GM12878 (cell line): ENCODE measurements at regions not wholly inside any gene's neighbourhood (a gene's known extent, or its start where the extent isn't known, plus 50 kb on each side); places are given as distances from the start of the nearest gene placed in this dataset.

Source experiments
- BACH1 ChIP-seq: fragments of 450-650 bp; IDR thresholded peaks from 2 replicates; pipeline ENCODE4 v1.6.1; 2017; ENCODE audit warnings: mild to moderate bottlenecking, borderline replicate concordance
- EZH2 ChIP-seq: IDR thresholded peaks from 2 replicates; pipeline ENCODE4 v1.6.1; 2012; ENCODE audit warnings: low read depth, mild to moderate bottlenecking, control low read depth, inconsistent platforms, low read length, borderline replicate concordance; ENCODE audit not compliant: control insufficient read depth
- FOXK2 ChIP-seq: fragments of 450-650 bp; IDR thresholded peaks from 2 replicates; pipeline ENCODE4 v1.6.1; 2017; ENCODE audit warnings: mild to moderate bottlenecking, moderate library complexity
- MXI1 ChIP-seq: fragments of 150-350 bp; IDR thresholded peaks from 2 replicates; pipeline ENCODE4 v1.6.1; 2011; ENCODE audit warnings: low read depth, mild to moderate bottlenecking, inconsistent platforms, low read length, improper control_type of control experiment
- NRF1 ChIP-seq: conservative IDR thresholded peaks from 2 replicates; pipeline ENCODE4 v1.6.1; 2011; ENCODE audit warnings: mild to moderate bottlenecking, low read depth, low read length, improper control_type of control experiment
- POLR2A ChIP-seq: IDR thresholded peaks from 2 replicates; pipeline ENCODE4 v1.6.1; 2011; ENCODE audit warnings: low read depth, mild to moderate bottlenecking, low read length
- RCOR1 ChIP-seq: conservative IDR thresholded peaks from 2 replicates; pipeline ENCODE4 v1.6.1; 2012; ENCODE audit warnings: low read depth, low read length, improper control_type of control experiment
- RFX5 ChIP-seq: IDR thresholded peaks from 2 replicates; pipeline ENCODE4 v1.6.1; 2011; ENCODE audit warnings: low read depth, low read length, improper control_type of control experiment
- SP1 ChIP-seq: IDR thresholded peaks from one replicate; pipeline ENCODE4 v1.6.1; 2011; ENCODE audit warnings: low read depth, low read length
- SPI1 ChIP-seq: IDR thresholded peaks from 2 replicates; pipeline ENCODE4 v1.6.1; 2011; ENCODE audit warnings: low read depth, mild to moderate bottlenecking, low read length, moderate library complexity, borderline replicate concordance; ENCODE audit not compliant: insufficient read depth
- SUZ12 ChIP-seq: fragments of 200-600 bp; sonication (generic); IDR thresholded peaks from one replicate; pipeline ENCODE4 v1.6.1; 2018; ENCODE audit warnings: antibody characterized with exemption, mild to moderate bottlenecking; ENCODE audit not compliant: unreplicated experiment
- TF ChIP-seq, protein P1 (sequence below): IDR thresholded peaks from 2 replicates; pipeline ENCODE4 v1.6.1; 2011; ENCODE audit warnings: low read depth, low read length, improper control_type of control experiment, borderline replicate concordance

DNA sequence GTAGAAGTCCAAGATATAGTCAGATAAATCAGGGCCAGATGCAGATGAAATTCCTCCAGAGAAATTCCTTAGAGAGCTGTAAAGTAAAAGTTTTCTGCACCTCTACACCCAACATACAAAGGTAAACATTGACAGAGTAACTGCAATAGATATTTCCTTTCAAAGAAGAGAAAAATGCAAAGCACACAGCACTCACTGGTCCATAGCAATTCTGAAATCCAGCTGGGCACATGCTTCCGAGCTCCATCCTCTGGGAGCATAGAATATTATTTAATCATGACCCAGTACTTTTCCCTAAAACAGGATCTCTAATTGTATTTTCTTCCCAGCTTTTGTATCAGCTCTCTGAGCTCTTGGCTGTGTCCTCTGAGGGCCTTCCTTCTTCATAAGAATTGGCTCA is 239.5 kb upstream of the IRX3 start:
- TF ChIP-seq NRF1 (no peak), RFX5 (no peak), SUZ12 (no peak), POLR2A (no peak), EZH2 (no peak), SP1 (no peak), FOXK2 (no peak), BACH1 (no peak), MXI1 (no peak), RCOR1 (no peak), SPI1 (no peak)
- TF ChIP-seq, protein P1, sequence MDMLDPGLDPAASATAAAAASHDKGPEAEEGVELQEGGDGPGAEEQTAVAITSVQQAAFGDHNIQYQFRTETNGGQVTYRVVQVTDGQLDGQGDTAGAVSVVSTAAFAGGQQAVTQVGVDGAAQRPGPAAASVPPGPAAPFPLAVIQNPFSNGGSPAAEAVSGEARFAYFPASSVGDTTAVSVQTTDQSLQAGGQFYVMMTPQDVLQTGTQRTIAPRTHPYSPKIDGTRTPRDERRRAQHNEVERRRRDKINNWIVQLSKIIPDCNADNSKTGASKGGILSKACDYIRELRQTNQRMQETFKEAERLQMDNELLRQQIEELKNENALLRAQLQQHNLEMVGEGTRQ = no peak
